OCI-LY7 (cell line): ENCODE measurements at regions not wholly inside any gene's neighbourhood (a gene's known extent, or its start where the extent isn't known, plus 50 kb on each side); places are given as distances from the start of the nearest gene placed in this dataset.

Source experiments
- EZH2phosphoT487 ChIP-seq: fragments of 200-600 bp; sonication (generic); IDR thresholded peaks from 2 replicates; pipeline ENCODE4 v1.6.1; 2018; ENCODE audit warnings: low read depth, borderline replicate concordance, mild to moderate bottlenecking, mixed run types, antibody characterized with exemption, low read length, moderate library complexity, mixed read lengths
- TF ChIP-seq, protein P1 (sequence below): fragments of 200-600 bp; sonication (generic); conservative IDR thresholded peaks from 2 replicates; pipeline ENCODE4 v1.5.1; 2014; ENCODE audit warnings: mild to moderate bottlenecking, antibody characterized with exemption, low read length, moderate library complexity, mixed read lengths

DNA sequence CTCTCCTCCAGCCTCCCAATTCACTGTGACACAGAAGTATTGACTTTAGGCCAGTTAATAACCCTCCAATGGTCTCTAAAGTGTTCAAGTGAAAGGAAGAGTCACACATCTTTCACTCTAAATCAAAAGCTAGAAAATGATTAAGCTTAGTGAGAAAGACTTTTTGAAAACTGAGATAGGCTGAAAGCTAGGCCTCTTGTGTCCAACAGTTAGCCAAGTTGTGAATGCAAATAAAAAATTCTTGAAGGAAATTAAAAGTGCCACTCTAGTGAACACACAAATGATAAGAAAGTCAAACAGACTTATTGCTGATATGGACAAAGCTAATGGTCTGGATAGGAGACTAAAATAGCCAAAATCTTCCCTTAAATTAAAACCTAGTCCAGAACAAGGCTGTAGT, 687.2 kb downstream of the TRIML1 start:
- TF ChIP-seq, protein P1, sequence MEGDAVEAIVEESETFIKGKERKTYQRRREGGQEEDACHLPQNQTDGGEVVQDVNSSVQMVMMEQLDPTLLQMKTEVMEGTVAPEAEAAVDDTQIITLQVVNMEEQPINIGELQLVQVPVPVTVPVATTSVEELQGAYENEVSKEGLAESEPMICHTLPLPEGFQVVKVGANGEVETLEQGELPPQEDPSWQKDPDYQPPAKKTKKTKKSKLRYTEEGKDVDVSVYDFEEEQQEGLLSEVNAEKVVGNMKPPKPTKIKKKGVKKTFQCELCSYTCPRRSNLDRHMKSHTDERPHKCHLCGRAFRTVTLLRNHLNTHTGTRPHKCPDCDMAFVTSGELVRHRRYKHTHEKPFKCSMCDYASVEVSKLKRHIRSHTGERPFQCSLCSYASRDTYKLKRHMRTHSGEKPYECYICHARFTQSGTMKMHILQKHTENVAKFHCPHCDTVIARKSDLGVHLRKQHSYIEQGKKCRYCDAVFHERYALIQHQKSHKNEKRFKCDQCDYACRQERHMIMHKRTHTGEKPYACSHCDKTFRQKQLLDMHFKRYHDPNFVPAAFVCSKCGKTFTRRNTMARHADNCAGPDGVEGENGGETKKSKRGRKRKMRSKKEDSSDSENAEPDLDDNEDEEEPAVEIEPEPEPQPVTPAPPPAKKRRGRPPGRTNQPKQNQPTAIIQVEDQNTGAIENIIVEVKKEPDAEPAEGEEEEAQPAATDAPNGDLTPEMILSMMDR: no peak
- no peak for TF ChIP-seq EZH2phosphoT487
